ENCODE measurements at regions not wholly inside any gene's neighbourhood (a gene's known extent, or its start where the extent isn't known, plus 50 kb on each side); places are given as distances from the start of the nearest gene placed in this dataset.

DNA sequence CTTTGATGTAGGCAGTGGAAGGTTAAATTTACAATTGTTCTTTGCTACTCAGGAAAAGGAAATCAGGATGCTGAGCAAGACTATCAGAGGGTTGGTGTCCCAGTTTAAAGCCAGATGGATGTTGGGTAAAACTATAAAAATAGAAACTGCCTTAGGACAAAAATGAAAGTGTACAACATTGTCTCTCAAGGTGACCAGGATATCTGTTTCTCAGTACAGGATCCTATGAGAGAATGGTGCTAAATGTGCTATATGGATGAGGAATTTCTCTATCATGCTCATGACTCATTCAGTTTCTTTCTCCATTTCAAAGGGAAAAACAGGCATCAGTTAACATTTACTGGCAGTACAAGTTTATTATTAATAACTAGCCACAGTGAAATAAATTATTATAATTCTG is 534.2 kb upstream of the GJE1 start:
- H3K9me3 Mint-ChIP-seq (ENCODE audit: unreplicated experiment) = no peaks in the 10 kb centered on the region
- H3K36me3 Mint-ChIP-seq (ENCODE audit: unreplicated experiment) = no peaks in the 10 kb centered on the region
- peaks cover 13% of the 10 kb centered on the region for H3K4me1 Mint-ChIP-seq (ENCODE audit: unreplicated experiment)
- DNase-seq (ENCODE audit: extremely low spot score, unreplicated experiment) = no peak
- TF ChIP-seq, protein P1, sequence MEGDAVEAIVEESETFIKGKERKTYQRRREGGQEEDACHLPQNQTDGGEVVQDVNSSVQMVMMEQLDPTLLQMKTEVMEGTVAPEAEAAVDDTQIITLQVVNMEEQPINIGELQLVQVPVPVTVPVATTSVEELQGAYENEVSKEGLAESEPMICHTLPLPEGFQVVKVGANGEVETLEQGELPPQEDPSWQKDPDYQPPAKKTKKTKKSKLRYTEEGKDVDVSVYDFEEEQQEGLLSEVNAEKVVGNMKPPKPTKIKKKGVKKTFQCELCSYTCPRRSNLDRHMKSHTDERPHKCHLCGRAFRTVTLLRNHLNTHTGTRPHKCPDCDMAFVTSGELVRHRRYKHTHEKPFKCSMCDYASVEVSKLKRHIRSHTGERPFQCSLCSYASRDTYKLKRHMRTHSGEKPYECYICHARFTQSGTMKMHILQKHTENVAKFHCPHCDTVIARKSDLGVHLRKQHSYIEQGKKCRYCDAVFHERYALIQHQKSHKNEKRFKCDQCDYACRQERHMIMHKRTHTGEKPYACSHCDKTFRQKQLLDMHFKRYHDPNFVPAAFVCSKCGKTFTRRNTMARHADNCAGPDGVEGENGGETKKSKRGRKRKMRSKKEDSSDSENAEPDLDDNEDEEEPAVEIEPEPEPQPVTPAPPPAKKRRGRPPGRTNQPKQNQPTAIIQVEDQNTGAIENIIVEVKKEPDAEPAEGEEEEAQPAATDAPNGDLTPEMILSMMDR (IDR thresholded peaks at IDR 0.05) = no peak
- H3K4me3 Mint-ChIP-seq (ENCODE audit: unreplicated experiment) = no peak overlapping the region
- peak overlapping the region; percentile 54 for H3K27ac Mint-ChIP-seq (ENCODE audit: unreplicated experiment)
- no peaks in the 10 kb centered on the region for H3K27me3 Mint-ChIP-seq (ENCODE audit: unreplicated experiment)

DNA sequence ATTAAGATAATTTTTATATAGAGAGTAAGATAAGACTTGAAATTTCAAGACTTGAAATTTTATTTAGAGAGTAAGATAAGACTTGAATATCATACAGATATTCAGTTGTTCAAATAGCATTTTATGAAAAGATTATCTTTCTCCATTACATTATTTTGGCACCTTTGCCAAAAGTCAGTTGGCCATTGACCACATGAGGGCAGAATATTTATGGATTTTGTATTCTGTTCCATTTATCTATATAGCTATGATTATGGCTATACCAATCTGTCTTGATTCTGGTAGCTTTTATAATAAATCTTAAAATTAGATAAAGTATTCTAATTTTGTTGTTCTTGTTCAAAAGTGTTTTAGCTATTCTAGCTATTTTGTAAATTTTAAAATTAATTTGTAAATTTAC is 537.9 kb upstream of the GJE1 start:
- Mint-ChIP-seq H3K27ac (ENCODE audit: unreplicated experiment) (no peak overlapping the region), H3K4me1 (ENCODE audit: unreplicated experiment) (peaks cover 13% of the 10 kb centered on the region), H3K9me3 (ENCODE audit: unreplicated experiment) (peaks cover 14% of the 10 kb centered on the region), H3K36me3 (ENCODE audit: unreplicated experiment) (no peaks in the 10 kb centered on the region), H3K27me3 (ENCODE audit: unreplicated experiment) (no peaks in the 10 kb centered on the region), H3K4me3 (ENCODE audit: unreplicated experiment) (no peak overlapping the region)
- TF ChIP-seq, protein P1 (IDR thresholded peaks at IDR 0.05) = peak; percentile 25
- no peak for DNase-seq (ENCODE audit: extremely low spot score, unreplicated experiment)

DNA sequence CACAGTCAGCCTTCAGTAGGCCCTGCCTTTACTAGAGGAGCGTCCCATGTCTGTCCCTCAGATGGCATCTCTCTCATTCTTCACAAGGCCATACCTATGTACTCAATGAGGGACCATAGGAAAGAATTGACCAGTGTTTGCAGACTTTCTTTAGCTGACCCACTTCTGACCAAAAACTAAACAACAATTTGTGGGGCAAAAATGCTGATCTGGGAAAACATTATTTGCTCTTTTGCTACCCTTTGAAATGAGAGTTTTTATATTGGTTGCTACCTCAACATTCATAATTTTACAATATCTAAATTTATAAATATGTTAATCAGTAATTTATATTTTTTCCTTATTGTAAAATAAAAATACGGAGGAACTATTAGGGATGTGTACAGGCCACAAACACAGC is 539.4 kb upstream of the GJE1 start:
- Mint-ChIP-seq H3K27me3 (ENCODE audit: unreplicated experiment) (no peaks in the 10 kb centered on the region), H3K4me3 (ENCODE audit: unreplicated experiment) (no peak overlapping the region), H3K27ac (ENCODE audit: unreplicated experiment) (no peak overlapping the region), H3K4me1 (ENCODE audit: unreplicated experiment) (peaks cover 11% of the 10 kb centered on the region), H3K36me3 (ENCODE audit: unreplicated experiment) (no peaks in the 10 kb centered on the region), H3K9me3 (ENCODE audit: unreplicated experiment) (peaks cover 25% of the 10 kb centered on the region)
- DNase-seq (ENCODE audit: extremely low spot score, unreplicated experiment) = no peak
- TF ChIP-seq, protein P1 (IDR thresholded peaks at IDR 0.05) = no peak

DNA sequence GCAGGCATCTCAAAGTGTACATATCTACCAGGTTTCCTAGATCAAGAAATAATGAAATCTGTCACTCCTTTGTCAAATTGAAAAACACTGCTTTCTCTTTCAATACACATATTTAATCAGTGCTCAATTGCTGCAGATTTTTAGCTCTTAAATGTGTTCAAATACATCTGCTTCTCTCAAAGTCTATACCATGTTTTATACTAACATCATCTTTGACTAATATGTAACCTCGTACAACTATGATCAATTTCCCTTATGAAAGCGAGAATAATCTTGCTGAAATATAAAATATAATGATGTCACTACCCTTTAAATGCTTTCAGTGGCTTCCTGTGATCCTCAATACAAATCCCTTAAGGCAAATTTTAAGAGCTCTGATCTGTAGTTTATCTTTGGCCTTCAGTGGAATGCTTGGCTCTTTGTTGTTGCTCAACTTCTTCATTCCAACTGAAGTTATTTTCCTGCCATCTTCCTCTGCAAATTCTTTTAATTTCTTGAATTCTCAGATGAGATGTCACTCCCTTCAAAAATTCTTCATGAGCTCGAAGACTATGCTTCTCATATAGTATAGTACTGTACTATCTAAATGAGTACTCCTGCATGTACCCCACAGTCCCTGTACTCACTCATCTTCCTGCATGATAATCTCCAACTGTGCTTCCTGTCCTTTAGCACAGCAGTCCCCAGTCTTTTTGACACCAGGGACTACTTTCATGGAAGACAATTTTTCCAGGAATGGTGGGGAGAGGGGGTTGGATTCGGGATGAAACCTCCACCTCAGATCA is 545.1 kb upstream of the GJE1 start:
- TF ChIP-seq, protein P1 (IDR thresholded peaks at IDR 0.05) = no peak
- H3K4me1 Mint-ChIP-seq (ENCODE audit: unreplicated experiment) = peaks cover 13% of the 10 kb centered on the region
- H3K27me3 Mint-ChIP-seq (ENCODE audit: unreplicated experiment) = no peaks in the 10 kb centered on the region
- peaks cover 23% of the 10 kb centered on the region for H3K9me3 Mint-ChIP-seq (ENCODE audit: unreplicated experiment)
- no peaks in the 10 kb centered on the region for H3K36me3 Mint-ChIP-seq (ENCODE audit: unreplicated experiment)
- H3K27ac Mint-ChIP-seq (ENCODE audit: unreplicated experiment) = peak overlapping the region; percentile 21
- DNase-seq (ENCODE audit: extremely low spot score, unreplicated experiment) = no peak
- no peak overlapping the region for H3K4me3 Mint-ChIP-seq (ENCODE audit: unreplicated experiment)

DNA sequence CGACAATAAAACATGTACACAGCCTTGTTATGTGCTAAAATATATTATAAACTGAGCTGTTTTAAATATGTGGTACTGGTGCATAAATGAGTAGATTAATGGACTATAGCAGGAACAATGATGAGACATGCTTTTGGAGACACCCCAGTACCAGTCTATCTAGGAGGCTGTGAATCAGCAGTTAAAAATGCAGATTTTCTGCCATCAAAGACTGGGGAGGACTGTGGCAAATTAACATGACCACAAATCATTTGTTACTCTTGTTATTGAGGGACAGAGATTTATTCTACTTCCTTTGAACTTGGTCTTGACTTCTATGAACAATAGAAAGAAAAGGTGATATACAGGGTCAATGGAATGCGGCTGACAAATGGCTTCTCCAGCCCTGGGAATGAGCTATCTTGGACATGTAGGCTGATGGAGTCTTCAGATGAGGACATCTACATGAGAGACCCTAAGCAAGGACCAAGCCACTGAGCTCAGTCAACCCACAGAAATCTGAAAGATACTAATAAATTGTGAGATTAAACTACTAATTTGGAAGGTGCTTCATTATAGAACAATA is 551.7 kb upstream of the GJE1 start:
- Mint-ChIP-seq H3K36me3 (ENCODE audit: unreplicated experiment) (peaks cover 2% of the 10 kb centered on the region), H3K27ac (ENCODE audit: unreplicated experiment) (no peak overlapping the region), H3K4me3 (ENCODE audit: unreplicated experiment) (no peak overlapping the region), H3K4me1 (ENCODE audit: unreplicated experiment) (peaks cover 8% of the 10 kb centered on the region), H3K9me3 (ENCODE audit: unreplicated experiment) (peaks cover 3% of the 10 kb centered on the region), H3K27me3 (ENCODE audit: unreplicated experiment) (no peaks in the 10 kb centered on the region)
- DNase-seq (ENCODE audit: extremely low spot score, unreplicated experiment) = no peak
- TF ChIP-seq, protein P1 (IDR thresholded peaks at IDR 0.05) = no peak

Measured in osteocyte (in vitro differentiated cells).